T-helper 2 cell treated with Interferon-gamma antibody and Interleukin-4, amounts not matched to agents 5 μg/mL and 100 μg/mL, for 36 hours (primary cell): ENCODE measurements at regions not wholly inside any gene's neighbourhood (a gene's known extent, or its start where the extent isn't known, plus 50 kb on each side); places are given as distances from the start of the nearest gene placed in this dataset.

Source experiments
- DNase-seq: peaks from one replicate; pipeline ENCODE4 v3.0.0; 2021; ENCODE audit warnings: low spot score
- H3K27ac Mint-ChIP-seq: one replicate; pipeline ENCODE4 v1.8.0; 2021; ENCODE audit warnings: mild to moderate bottlenecking, mixed read lengths
- H3K27me3 Mint-ChIP-seq: one replicate; pipeline ENCODE4 v1.8.0; 2021; ENCODE audit warnings: low read depth, mixed read lengths
- H3K36me3 Mint-ChIP-seq: one replicate; pipeline ENCODE4 v1.8.0; 2021; ENCODE audit warnings: low read depth, mixed read lengths
- H3K4me1 Mint-ChIP-seq: one replicate; pipeline ENCODE4 v1.8.0; 2021; ENCODE audit warnings: low read depth, mixed read lengths
- H3K4me3 Mint-ChIP-seq: one replicate; pipeline ENCODE4 v1.8.0; 2022; ENCODE audit warnings: mild to moderate bottlenecking, moderate library complexity, mixed read lengths
- H3K9me3 Mint-ChIP-seq: one replicate; pipeline ENCODE4 v1.8.0; 2021; ENCODE audit warnings: mixed read lengths

DNA sequence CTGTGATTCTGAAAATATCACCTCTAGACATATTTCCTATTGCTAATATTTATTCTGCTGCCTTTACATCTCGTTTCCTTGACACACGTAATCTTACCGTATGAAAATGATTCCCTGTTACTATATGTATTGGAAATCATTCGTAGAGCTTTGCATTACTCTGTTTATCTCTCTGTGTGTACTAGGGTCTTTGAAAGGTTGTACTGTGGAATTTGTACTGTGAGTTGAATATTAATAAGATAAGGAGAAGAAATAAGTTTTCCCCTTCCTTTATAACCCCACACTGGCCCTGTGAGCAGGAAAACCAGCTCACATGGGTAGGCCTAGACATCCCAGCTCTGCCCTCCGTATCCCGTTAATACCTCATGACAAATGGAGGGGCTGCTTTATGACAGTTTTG, 354.9 kb downstream of the KLF5 start:
- no peaks in the 10 kb centered on the region for H3K4me1 Mint-ChIP-seq
- no peak overlapping the region for H3K4me3 Mint-ChIP-seq
- no peaks in the 10 kb centered on the region for H3K9me3 Mint-ChIP-seq
- H3K27me3 Mint-ChIP-seq: no peaks in the 10 kb centered on the region
- H3K27ac Mint-ChIP-seq: no peak overlapping the region
- no peaks in the 10 kb centered on the region for H3K36me3 Mint-ChIP-seq
- no peak for DNase-seq

- Mint-ChIP-seq H3K4me1 (no peaks in the 10 kb centered on the region), H3K4me3 (no peak overlapping the region), H3K9me3 (no peaks in the 10 kb centered on the region), H3K27ac (no peak overlapping the region), H3K36me3 (no peaks in the 10 kb centered on the region), H3K27me3 (no peaks in the 10 kb centered on the region)
- DNase-seq: no peak
These were observed 354.1 kb downstream of the KLF5 start for GRCh38 chr13:73412933-73413332.

DNA sequence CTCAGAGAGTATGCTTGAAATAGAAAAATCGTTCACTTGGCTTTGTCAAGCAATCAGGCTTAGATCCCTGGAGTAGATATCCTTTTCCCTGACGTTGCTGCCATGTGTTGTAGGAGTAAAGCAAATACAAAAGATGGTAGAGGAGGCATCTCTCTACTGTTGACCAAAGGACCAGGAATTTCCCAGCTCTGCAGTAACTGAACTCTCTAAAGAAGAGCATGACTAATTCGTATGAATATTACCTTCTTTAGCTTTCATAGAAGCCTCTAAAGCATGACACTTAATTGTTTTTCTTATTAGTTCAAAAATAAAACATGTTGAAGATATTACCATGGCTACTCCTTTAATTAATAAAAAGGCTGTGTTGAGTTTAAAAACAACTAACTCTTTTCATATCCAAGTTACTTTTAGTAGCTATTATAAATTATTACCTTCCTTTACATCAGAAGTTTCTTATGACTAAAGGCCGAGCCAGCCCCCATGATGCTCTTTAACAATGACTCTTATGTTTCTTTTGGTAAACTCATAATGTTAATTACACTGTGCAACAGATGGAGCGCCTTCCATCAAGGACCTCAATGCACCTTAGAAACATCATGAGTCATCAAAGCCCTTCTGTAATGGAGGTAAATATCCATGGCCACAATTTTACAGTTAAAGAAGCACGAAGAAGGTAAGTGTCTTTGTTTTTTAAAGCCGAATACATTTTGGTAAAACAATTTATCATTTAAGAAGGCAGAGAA, 352.4 kb downstream of the KLF5 start:
- Mint-ChIP-seq H3K27ac (no peak overlapping the region), H3K4me1 (no peaks in the 10 kb centered on the region), H3K36me3 (no peaks in the 10 kb centered on the region), H3K4me3 (no peak overlapping the region), H3K27me3 (no peaks in the 10 kb centered on the region), H3K9me3 (no peaks in the 10 kb centered on the region)
- no peak for DNase-seq

GRCh38 chr13:73406454-73406853, 347.6 kb downstream of the KLF5 start:
- Mint-ChIP-seq H3K4me1 (no peaks in the 10 kb centered on the region), H3K27ac (no peak overlapping the region), H3K9me3 (no peaks in the 10 kb centered on the region), H3K27me3 (no peaks in the 10 kb centered on the region), H3K4me3 (no peak overlapping the region), H3K36me3 (no peaks in the 10 kb centered on the region)
- no peak for DNase-seq

DNA sequence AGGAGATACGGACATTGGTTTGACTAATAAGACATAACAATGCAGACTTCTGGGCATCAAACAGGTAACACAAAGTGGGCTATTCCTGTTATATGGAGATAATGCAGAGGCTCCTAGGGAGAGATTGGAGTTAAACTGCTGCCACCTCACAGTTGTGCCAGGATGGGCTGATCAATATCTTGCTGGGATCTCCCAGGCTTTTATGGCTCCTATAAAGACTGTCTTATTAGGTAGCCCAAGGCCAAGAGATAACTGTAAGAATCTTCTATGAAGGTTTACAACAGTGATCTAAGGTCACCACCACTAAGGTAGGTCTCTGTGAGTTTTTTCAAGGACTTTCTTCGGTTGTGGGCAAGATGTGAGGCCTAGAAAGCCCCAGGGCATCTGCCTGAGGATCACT, 345.8 kb downstream of the KLF5 start:
- Mint-ChIP-seq H3K36me3 (no peaks in the 10 kb centered on the region), H3K4me3 (no peak overlapping the region), H3K27ac (no peak overlapping the region), H3K9me3 (no peaks in the 10 kb centered on the region), H3K4me1 (no peaks in the 10 kb centered on the region), H3K27me3 (no peaks in the 10 kb centered on the region)
- DNase-seq: no peak

- DNase-seq: no peak
- Mint-ChIP-seq H3K4me1 (no peaks in the 10 kb centered on the region), H3K27ac (no peak overlapping the region), H3K36me3 (no peaks in the 10 kb centered on the region), H3K4me3 (no peak overlapping the region), H3K27me3 (no peaks in the 10 kb centered on the region), H3K9me3 (no peaks in the 10 kb centered on the region)
These were observed 344.7 kb downstream of the KLF5 start for GRCh38 chr13:73403355-73404120.

DNA sequence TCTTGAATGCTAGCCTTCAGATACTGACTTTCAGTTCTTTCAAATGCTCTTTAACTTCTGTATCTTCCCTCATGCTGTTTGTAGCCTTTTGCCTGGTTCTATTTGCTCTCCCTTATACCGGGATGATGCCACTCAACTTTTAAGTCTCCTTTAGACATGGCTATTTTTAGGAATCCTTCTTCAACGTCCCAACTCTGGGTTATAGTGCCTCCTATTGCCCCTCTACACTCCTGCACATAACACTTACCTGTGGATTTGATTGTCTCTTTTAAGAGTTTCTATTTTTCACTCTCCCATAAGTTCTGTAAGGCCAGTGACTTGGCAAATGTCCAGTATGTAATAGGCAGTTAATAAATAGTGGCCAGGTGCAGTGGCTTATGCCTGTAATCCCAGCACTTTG, 343.0 kb downstream of the KLF5 start:
- no peaks in the 10 kb centered on the region for H3K36me3 Mint-ChIP-seq
- no peak overlapping the region for H3K27ac Mint-ChIP-seq
- H3K4me1 Mint-ChIP-seq: no peaks in the 10 kb centered on the region
- peaks cover 2% of the 10 kb centered on the region for H3K27me3 Mint-ChIP-seq
- no peak for DNase-seq
- no peak overlapping the region for H3K4me3 Mint-ChIP-seq
- H3K9me3 Mint-ChIP-seq: no peaks in the 10 kb centered on the region

DNA sequence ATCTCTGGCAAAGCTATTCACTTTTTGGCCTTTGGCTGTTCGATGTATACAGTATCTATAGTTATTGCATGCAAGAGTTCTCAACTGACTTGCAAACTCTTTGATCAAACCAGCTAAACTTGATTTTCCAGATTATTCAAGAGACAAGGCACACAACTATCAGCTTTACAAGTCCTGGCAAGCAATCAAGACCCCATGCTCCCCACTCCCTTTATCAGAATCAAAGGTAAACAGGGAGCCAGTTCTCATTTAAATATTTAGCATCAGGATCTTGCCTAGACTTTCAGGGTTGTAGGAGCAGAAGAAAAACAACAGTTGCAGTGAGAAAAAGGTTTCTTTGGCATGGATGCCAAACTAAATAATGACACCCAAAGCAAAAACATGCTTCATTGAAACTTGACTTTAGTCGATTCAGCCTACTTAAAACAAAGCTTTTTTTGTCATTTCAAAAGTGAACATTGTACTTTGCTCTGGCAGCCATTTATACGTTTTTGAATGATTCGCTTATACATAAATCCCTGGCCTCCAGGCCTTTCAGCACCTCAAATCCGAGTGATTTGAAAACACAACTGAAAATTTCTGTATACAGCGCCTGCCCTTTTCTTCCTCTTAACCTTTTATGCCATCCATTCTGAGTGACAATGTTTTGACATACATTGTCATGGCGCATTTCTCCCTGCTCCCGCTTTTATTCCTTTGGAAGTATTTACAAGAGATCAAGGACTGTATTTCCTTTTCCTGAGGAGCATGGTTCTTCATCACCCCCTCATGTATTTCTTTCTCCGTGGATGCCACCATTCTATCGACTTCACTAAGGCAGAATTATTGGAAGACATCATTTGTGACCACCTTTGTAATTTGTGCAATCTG, 340.8 kb downstream of the KLF5 start:
- H3K27me3 Mint-ChIP-seq: peaks cover 2% of the 10 kb centered on the region
- H3K36me3 Mint-ChIP-seq: no peaks in the 10 kb centered on the region
- H3K4me3 Mint-ChIP-seq: no peak overlapping the region
- H3K27ac Mint-ChIP-seq: no peak overlapping the region
- no peak for DNase-seq
- H3K4me1 Mint-ChIP-seq: no peaks in the 10 kb centered on the region
- H3K9me3 Mint-ChIP-seq: no peaks in the 10 kb centered on the region

- H3K36me3 Mint-ChIP-seq: no peaks in the 10 kb centered on the region
- DNase-seq: no peak
- H3K4me3 Mint-ChIP-seq: no peak overlapping the region
- H3K27ac Mint-ChIP-seq: no peak overlapping the region
- H3K27me3 Mint-ChIP-seq: peaks cover 2% of the 10 kb centered on the region
- no peaks in the 10 kb centered on the region for H3K4me1 Mint-ChIP-seq
- H3K9me3 Mint-ChIP-seq: no peaks in the 10 kb centered on the region
These were observed 338.9 kb downstream of the KLF5 start for GRCh38 chr13:73397496-73398305.

DNA sequence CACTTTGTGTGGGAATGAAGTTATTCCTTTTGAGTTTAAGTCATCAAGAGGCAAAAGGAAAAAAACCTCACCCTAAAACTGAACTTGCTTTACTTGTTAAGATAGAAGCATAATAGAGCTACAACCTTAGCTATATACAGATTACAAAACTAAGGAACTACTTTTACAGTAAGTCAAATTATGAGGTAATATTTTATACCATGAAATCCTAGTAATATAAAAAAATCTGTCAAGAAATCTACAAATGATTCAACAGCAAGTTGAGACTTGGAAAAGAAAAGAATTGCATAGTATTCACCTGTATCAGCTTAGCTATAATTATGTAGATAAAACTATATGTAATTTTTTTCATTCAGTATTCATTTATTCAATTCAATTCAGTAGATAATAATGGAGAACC, 335.3 kb downstream of the KLF5 start:
- DNase-seq: no peak
- Mint-ChIP-seq H3K36me3 (no peaks in the 10 kb centered on the region), H3K9me3 (no peaks in the 10 kb centered on the region), H3K4me1 (no peaks in the 10 kb centered on the region), H3K27me3 (peaks cover 2% of the 10 kb centered on the region), H3K4me3 (no peak overlapping the region), H3K27ac (no peak overlapping the region)

DNA sequence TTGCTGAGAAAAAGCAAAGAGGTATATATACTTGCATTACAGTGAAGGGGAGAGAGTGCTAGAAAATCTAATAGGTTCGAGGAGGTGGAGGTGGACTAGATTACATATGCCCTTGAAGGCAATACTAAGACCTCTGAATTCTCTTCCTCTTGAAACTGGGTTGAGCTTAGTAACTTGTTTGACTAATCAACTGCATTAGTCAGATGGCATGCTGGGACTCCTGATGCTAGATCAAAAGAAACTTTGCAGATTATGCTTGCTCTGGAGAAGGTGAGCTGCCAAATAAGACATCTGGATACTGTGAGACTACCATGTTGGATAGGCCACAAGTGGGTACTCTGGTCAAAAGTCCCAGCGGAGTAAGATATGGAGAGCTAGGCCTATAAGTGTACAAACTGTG, 331.3 kb downstream of the KLF5 start:
- Mint-ChIP-seq H3K36me3 (no peaks in the 10 kb centered on the region), H3K27me3 (no peaks in the 10 kb centered on the region), H3K4me1 (no peaks in the 10 kb centered on the region), H3K4me3 (no peak overlapping the region), H3K9me3 (no peaks in the 10 kb centered on the region), H3K27ac (no peak overlapping the region)
- DNase-seq: no peak

- DNase-seq: no peak
- Mint-ChIP-seq H3K27ac (no peak overlapping the region), H3K4me3 (no peak overlapping the region), H3K9me3 (no peaks in the 10 kb centered on the region), H3K27me3 (no peaks in the 10 kb centered on the region), H3K36me3 (no peaks in the 10 kb centered on the region), H3K4me1 (no peaks in the 10 kb centered on the region)
These were observed 329.8 kb downstream of the KLF5 start for GRCh38 chr13:73388586-73388985.

GRCh38 chr13:73387318-73387717, 328.5 kb downstream of the KLF5 start:
- Mint-ChIP-seq H3K27ac (no peak overlapping the region), H3K9me3 (no peaks in the 10 kb centered on the region), H3K4me3 (no peak overlapping the region), H3K27me3 (no peaks in the 10 kb centered on the region), H3K36me3 (no peaks in the 10 kb centered on the region), H3K4me1 (no peaks in the 10 kb centered on the region)
- DNase-seq: no peak
